ENCODE measurements at regions not wholly inside any gene's neighbourhood (a gene's known extent, or its start where the extent isn't known, plus 50 kb on each side); places are given as distances from the start of the nearest gene placed in this dataset.

DNA sequence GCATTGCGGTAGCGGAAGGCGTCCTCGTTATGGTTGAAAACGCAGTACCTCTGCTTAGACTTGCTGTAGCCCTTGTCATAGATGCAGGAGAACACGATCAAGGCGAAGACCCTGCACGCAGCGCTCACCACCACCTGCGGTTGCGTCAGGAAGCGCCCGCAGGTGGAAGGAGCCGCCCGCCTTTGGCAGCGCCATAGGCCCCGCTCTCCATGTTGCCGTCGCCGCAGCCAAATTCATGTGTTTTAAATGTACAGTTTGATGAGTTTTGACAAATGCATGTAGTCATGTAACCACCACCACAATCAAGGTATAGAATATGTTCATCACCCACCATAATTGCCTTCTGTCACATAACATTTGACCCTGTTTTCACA lies 84.9 kb upstream of the CEP78 start:
- H3K27ac Mint-ChIP-seq: no peak overlapping the region
- no peak for DNase-seq (ENCODE audit: low spot score, unreplicated experiment)
- H3K9me3 Mint-ChIP-seq (ENCODE audit: low read depth): peaks cover 24% of the 10 kb centered on the region
- H3K4me1 Mint-ChIP-seq (ENCODE audit: low read depth): peaks cover 1% of the 10 kb centered on the region
- no peak overlapping the region for H3K4me3 Mint-ChIP-seq (ENCODE audit: low read depth)
- H3K36me3 Mint-ChIP-seq (ENCODE audit: insufficient read depth): peaks cover 2% of the 10 kb centered on the region
- TF ChIP-seq, protein P1, sequence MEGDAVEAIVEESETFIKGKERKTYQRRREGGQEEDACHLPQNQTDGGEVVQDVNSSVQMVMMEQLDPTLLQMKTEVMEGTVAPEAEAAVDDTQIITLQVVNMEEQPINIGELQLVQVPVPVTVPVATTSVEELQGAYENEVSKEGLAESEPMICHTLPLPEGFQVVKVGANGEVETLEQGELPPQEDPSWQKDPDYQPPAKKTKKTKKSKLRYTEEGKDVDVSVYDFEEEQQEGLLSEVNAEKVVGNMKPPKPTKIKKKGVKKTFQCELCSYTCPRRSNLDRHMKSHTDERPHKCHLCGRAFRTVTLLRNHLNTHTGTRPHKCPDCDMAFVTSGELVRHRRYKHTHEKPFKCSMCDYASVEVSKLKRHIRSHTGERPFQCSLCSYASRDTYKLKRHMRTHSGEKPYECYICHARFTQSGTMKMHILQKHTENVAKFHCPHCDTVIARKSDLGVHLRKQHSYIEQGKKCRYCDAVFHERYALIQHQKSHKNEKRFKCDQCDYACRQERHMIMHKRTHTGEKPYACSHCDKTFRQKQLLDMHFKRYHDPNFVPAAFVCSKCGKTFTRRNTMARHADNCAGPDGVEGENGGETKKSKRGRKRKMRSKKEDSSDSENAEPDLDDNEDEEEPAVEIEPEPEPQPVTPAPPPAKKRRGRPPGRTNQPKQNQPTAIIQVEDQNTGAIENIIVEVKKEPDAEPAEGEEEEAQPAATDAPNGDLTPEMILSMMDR (IDR thresholded peaks at IDR 0.05; ENCODE audit: unreplicated experiment): no peak
- H3K27me3 Mint-ChIP-seq: no peaks in the 10 kb centered on the region

DNA sequence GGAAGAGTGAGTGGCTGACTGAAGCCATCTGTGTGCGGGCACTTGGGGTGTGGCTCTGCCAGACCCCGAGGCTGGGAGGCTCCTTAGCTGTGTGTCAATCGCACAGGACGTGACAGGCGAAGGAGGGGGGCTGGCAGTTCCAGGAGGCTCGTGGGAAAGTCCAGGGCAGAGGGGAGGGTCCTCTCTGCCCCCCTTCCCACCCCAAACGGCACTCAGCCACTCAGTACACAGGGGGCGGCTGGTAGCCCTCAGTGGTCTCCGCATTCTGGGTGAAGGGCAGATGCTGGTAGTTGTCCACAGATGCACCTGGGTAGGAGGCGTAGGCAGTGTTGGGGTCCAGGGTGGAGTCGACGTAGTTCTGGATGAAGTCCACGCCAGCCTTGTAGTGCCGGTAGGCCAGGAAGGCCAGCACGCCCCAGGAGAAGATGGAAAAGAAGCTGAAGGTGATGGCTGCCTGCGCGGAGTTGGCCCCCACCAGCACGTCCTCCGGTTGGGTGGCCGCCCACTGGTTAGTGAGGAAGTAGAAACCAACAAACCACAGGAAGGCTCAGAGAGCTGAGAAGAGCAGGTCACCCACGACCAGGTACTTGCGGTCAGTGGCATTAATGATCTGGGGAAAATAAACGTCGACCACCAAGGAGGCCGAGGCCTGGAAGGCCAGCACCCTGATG lies 85.4 kb upstream of the CEP78 start:
- Mint-ChIP-seq H3K4me3 (ENCODE audit: low read depth) (no peak overlapping the region), H3K9me3 (ENCODE audit: low read depth) (peaks cover 24% of the 10 kb centered on the region), H3K36me3 (ENCODE audit: insufficient read depth) (peaks cover 2% of the 10 kb centered on the region), H3K27me3 (no peaks in the 10 kb centered on the region), H3K4me1 (ENCODE audit: low read depth) (peaks cover 2% of the 10 kb centered on the region), H3K27ac (peak overlapping the region; percentile 59)
- TF ChIP-seq, protein P1 (IDR thresholded peaks at IDR 0.05; ENCODE audit: unreplicated experiment): no peak
- no peak for DNase-seq (ENCODE audit: low spot score, unreplicated experiment)

DNA sequence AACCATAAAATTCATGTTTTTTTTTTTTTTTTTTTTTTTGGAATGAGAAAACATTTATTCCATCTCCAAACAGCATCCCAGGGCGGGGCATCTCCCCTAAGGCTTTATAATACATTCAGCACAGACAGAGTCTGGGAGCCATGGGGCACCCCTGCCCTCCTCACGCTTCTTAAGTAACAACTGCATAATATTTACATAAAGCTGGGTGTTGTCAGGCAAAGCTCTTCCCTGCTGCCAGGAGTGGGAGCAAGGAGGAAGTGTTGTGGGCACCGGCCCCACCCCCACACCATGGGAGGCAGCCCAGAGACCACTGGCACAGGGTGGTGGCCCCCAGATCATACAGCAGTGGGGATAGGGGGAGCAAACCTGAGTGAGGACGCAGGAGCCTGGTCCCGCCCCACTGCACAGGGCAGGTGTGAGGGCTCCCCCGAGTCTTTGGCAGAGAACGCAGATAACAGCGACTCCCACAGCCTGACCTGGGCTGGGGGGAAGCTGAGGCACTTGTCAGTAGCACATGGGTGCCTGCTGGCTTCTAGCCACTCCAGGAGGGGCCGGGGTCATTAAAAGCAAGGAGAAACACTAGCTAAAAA lies 86.1 kb upstream of the CEP78 start:
- peaks cover 9% of the 10 kb centered on the region for H3K4me1 Mint-ChIP-seq (ENCODE audit: low read depth)
- TF ChIP-seq, protein P1 (IDR thresholded peaks at IDR 0.05; ENCODE audit: unreplicated experiment): no peak
- peaks cover 24% of the 10 kb centered on the region for H3K9me3 Mint-ChIP-seq (ENCODE audit: low read depth)
- no peaks in the 10 kb centered on the region for H3K27me3 Mint-ChIP-seq
- no peak overlapping the region for H3K27ac Mint-ChIP-seq
- no peak for DNase-seq (ENCODE audit: low spot score, unreplicated experiment)
- H3K4me3 Mint-ChIP-seq (ENCODE audit: low read depth): no peak overlapping the region
- H3K36me3 Mint-ChIP-seq (ENCODE audit: insufficient read depth): peaks cover 2% of the 10 kb centered on the region

DNA sequence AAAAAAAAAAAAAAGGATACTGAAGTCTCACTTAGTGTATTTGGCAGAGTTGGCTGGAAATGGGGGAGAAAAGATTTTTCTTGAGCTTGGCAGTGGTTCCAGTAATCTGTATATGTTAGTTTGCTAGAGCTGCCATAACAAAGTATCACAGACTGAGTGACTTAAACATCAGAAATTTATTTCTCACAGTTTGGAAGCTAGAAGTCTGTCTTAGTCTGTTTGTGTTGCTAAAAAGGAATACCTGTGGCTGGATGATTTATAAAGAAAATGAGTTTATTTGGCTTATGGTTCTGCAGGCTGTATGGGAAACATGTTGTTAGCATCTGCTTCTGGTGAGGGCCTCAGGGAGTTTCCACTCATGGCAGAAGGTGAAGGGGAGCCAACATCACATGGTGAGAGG lies 89.6 kb upstream of the CEP78 start:
- Mint-ChIP-seq H3K4me3 (ENCODE audit: low read depth) (no peak overlapping the region), H3K36me3 (ENCODE audit: insufficient read depth) (peaks cover 11% of the 10 kb centered on the region), H3K4me1 (ENCODE audit: low read depth) (peaks cover 35% of the 10 kb centered on the region), H3K27ac (peak overlapping the region; percentile 34), H3K27me3 (no peaks in the 10 kb centered on the region), H3K9me3 (ENCODE audit: low read depth) (peaks cover 23% of the 10 kb centered on the region)
- DNase-seq (ENCODE audit: low spot score, unreplicated experiment): no peak
- TF ChIP-seq, protein P1 (IDR thresholded peaks at IDR 0.05; ENCODE audit: unreplicated experiment): no peak

DNA sequence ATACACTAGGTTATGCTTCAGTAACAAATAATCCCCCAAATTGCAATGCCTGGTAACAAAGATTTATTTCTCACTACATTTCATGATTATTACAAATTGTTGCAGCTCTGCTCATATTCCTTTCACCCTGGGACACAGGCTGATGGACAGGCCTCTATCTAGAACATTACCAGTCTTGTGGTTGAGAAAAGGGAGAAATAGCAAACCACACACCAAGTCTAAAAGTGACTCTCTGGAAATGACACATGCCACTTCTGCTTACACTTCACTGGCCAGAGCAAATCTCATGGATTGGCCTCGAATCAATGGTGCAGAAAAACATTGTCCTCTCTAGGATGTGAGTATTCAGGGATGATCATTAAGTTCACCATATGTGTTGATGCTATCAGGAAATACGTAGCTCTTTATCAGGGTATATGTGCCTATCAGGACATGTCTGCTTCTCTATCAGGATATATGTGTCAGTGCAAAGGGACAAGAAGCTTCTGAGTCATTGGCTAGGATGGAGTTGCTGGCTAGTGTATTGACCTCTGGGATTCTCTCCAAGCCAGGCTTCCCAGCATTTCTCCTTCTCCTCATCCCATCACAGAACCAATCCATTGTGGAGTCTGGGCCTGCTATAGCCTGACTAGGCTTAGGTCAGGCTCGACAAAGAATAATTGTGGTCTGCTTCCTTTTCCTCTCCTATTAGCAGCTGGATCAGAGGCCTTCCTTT lies 91.1 kb upstream of the CEP78 start:
- Mint-ChIP-seq H3K4me1 (ENCODE audit: low read depth) (peaks cover 35% of the 10 kb centered on the region), H3K27ac (peak overlapping the region; percentile 95), H3K4me3 (ENCODE audit: low read depth) (no peak overlapping the region), H3K9me3 (ENCODE audit: low read depth) (peaks cover 25% of the 10 kb centered on the region), H3K27me3 (no peaks in the 10 kb centered on the region), H3K36me3 (ENCODE audit: insufficient read depth) (peaks cover 13% of the 10 kb centered on the region)
- DNase-seq (ENCODE audit: low spot score, unreplicated experiment): no peak
- TF ChIP-seq, protein P1 (IDR thresholded peaks at IDR 0.05; ENCODE audit: unreplicated experiment): no peak

All from progenitor cell of endocrine pancreas (in vitro differentiated cells).